NCI-H748 (cell line): ENCODE measurements at regions not wholly inside any gene's neighbourhood (a gene's known extent, or its start where the extent isn't known, plus 50 kb on each side); places are given as distances from the start of the nearest gene placed in this dataset.

Experiments used
- DNase-seq: peaks from one replicate; lab custom pipeline; 2025; ENCODE audit not compliant: unreplicated experiment; lab: John Stamatoyannopoulos, UW

GRCh38 chrX:10893366-10893765, 217.8 kb upstream of the HCCS start:
- DNase-seq: no peak

DNA sequence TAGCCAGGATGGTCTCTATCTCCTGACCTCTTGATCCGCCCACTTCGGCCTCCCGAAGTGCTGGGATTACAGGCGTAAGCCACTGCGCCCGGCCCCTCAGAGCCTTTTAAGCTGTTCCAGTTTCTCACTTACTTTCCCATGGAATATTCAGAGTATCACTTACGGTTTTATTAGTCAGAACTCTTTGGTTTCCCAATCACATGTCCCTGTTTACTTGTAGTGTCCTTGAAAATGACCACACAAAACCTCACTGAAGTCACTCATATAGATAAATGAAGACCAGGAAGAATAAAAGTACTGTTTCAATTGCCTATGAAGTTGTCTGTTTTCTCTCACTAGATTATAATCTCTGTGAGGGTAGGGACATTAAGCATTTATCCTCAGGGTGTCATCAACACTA, 217.2 kb upstream of the HCCS start:
- no peak for DNase-seq

- no peak for DNase-seq
These were observed 213.4 kb upstream of the HCCS start for GRCh38 chrX:10897768-10898167.

- DNase-seq: no peak
These were observed 210.4 kb upstream of the HCCS start for GRCh38 chrX:10900585-10901289.

DNA sequence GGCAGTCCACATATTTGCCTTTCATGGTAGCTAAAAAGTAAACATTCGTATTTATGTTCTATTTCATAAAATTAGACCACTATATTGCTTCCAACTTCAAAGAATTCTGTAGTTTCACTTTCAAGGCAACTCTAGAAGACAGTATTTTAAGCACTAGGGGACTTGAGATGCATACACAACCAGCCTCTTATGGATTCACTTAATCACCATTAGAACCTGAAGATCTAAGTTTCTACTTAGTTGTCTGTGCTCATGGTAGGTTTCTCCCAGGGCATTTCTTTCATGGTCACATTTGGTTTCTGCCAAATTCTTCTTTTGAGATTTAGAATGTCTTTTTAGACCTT, 209.9 kb upstream of the HCCS start:
- DNase-seq: no peak

DNA sequence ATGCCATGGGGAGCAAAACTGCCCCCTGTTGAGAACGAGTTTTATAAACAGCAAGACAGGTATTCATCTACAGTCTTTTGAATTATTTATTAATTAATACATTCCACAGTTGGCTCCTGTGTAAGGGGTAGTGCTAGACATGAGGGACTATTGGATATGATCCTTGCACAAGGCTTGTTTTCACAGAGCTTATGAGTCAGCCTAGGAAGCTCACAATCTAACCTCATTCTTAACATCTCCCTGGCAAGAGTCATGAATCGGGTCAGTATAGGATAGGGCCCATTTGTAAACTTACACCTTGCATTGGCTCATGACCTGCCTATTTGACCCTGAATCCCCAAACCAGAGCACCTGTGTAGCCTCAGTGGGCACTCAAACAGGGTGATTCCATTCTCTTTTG, 209.1 kb upstream of the HCCS start:
- DNase-seq: no peak

GRCh38 chrX:10903523-10903922, 207.6 kb upstream of the HCCS start:
- DNase-seq: peak; percentile 1

DNA sequence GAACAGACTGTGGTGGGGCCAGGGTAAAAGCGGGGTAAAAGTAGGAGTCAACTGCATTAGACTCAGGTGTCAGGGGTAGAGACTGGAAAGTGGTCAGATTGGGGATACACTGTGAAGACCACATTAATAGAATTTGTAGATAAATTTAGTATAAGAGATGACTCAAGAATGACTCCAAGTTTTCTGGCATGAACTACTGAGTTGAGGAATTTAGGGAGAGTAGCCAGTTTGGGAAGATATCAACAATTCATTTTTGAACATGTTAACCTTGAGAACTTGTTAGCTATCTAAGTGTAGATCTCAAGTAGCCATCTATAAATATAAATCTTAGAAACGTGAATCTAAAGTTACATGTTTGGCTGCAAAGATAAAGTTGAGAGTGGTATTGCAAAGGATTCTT, 206.9 kb upstream of the HCCS start:
- DNase-seq: no peak

- no peak for DNase-seq
These were observed 204.3 kb upstream of the HCCS start for GRCh38 chrX:10906866-10907265.

DNA sequence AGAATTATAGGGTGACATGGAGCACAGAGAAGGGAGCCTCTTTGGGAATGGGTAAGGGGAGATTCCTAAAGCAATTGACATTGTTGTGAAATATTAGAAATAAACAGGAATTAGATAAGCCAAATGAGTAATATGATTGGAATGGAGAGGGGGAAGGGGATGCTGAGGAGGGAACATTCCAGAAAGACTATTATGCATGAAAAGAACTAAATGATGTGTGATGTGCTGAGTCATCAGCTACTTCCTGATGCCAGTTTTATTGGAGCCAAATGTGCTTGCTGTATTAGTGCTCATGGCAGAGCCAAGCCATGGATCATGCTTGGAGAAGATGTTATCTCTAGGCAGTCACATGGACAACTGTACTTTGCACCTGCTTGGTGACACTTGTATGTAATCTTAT, 189.0 kb upstream of the HCCS start:
- DNase-seq: no peak

DNA sequence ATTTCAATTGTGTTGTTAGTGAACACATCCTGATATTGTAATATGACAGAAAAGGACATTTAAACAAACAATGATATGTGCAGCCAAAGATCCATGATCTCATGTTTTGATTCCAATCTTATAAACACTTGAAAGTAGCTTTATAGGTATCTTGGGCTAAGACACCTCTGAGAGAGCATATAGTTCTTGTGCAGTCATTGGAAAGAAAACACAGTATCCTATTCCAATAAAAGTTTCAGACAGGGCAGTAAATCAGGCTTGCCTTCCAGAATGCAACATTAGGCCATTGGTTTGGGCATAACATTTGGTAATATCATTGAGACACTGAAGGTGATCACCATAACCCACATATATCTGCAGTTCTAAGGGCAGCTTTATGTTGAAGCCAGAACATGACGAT, 188.3 kb upstream of the HCCS start:
- DNase-seq: no peak

DNA sequence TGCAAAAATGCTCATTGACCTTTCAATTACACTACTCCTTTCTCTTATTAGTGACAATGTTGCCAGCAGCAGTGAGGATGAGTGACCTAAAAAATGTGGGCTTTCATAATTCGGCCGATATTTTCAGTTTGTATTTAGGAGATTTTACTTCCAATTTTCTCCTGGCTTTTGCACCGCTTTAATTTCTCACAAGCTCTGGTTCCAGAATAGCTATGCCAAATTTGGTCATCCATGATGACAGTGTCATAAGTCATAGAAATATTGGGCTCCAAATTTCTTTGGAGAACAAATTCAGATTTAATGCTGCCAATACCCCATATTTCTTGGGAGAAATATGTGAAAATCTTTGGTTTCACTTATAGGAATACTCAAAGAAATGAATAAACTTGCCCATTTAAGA, 187.7 kb upstream of the HCCS start:
- DNase-seq: no peak

- no peak for DNase-seq
These were observed 184.7 kb upstream of the HCCS start for GRCh38 chrX:10926404-10926803.

- no peak for DNase-seq
These were observed 184.2 kb upstream of the HCCS start for GRCh38 chrX:10926891-10927290.

DNA sequence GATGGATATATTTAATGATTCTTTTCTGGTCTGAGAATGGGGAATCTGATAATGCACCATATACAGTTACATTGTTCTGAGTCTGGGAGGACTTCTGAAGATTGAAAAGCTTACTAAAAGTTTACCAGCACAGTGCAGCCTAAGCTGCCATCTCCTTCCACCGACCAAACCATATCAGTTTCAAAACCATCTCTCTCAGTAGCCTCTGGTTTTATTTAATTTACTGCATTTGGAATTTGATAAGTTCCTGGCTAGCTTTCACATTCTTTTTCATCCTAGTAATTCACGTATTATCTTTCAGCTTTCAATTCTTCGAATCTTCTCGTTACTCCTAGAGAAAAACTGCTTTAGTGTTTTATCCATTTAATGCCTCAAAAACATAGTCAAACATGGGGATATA, 181.4 kb upstream of the HCCS start:
- no peak for DNase-seq

- DNase-seq: no peak
These were observed 181.0 kb upstream of the HCCS start for GRCh38 chrX:10930151-10930550.

DNA sequence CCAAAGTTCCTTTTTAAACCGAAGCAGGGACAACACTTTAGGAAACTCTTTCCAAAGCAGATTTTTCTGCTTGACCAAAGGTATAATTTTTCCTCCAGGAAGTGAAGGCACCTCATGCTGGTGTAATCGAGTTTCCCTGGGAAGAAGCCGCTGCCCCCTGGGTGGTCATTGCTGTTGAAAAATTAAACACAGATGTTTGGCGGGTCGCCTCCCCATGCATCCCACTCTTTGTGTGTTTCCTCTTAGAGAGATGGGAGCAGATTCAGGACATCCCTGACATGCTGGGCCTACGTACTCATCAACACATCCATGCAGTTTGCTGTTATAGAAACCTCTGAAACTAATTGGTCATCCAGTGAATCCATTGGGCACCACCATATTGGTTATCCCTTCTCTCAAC, 179.2 kb upstream of the HCCS start:
- no peak for DNase-seq

GRCh38 chrX:10932842-10933440, 178.2 kb upstream of the HCCS start:
- peak; percentile 69 for DNase-seq

- no peak for DNase-seq
These were observed 175.6 kb upstream of the HCCS start for GRCh38 chrX:10935501-10935900.

GRCh38 chrX:10936976-10937375, 174.2 kb upstream of the HCCS start:
- DNase-seq: no peak

DNA sequence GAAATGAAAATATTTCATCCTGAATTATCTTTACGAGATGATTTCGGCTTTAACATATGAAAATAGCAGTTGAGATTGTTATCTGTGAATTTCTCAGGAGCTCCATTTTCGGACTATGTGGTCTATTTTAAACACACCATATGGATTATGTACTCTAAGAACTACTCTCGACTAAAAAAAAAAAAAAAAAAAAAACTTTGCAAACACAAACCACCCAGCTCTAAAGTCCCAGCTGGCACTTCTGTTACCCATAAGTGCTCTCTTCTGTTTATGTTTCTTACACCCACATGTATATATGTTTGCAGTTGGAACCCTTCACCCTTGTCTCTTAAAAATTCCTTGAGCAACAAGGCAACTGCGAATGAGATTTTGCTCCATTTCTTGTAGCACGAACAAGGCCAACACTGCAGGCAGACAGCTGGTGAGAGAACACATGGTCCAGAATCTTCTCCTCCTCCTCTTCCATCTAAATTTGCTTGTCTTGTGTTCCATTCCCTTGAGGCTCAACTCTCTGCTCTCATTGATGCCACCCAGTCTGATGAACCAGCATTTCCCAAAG, 172.7 kb upstream of the HCCS start:
- DNase-seq: no peak

- peak; percentile 6 for DNase-seq
These were observed 171.7 kb upstream of the HCCS start for GRCh38 chrX:10939424-10939823.
